Adrenal gland (tissue), 5 donors: ENCODE measurements at regions not wholly inside any gene's neighbourhood (a gene's known extent, or its start where the extent isn't known, plus 50 kb on each side); places are given as distances from the start of the nearest gene placed in this dataset.

ENCODE experiments used
- POLR2A ChIP-seq, 2 donors: fragments of 450-650 bp; IDR thresholded peaks; one replicate each; pipeline ENCODE4 v1.6.1; 2017; ENCODE audit warnings: antibody characterized with exemption in 2 of 2, mild to moderate bottlenecking in 2 of 2, moderate library complexity in 1 of 2
- TF ChIP-seq, protein P1 (sequence below), 6 experiments: fragments of 450-650 bp in 4 of 6; fragments of 200-600 bp in 2 of 6; sonication (generic) in 1 of 6; IDR thresholded peaks; 1 replicate in 5 of 6; 2 replicates in 1 of 6; pipeline versions ENCODE4 v1.5.1 to v1.8.0; 2016 to 2021; ENCODE audit warnings: antibody characterized with exemption in 6 of 6, mild to moderate bottlenecking in 2 of 6, moderate library complexity in 1 of 6
- donor health status: DM: no; HTN: no; CAD: no.

DNA sequence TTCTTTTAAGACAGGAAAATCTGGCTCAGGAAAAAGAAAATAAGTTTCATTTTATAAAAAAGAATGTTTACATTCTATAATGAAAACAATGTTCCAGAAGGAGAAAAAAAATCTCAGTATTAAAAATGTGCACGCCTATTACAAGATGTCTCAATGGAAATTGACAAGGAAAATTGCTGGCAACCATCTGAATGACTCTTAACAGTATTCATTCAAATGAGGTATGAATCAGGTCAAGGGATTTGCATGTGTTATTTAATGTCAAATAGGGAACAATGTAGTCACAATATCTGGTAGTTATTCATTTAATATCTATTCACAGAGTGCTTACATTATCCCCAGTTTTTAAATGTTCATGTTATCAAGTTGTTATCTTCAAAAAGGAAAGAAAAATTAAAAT is 208.4 kb upstream of the TRAM1L1 start:
- TF ChIP-seq, protein P1, sequence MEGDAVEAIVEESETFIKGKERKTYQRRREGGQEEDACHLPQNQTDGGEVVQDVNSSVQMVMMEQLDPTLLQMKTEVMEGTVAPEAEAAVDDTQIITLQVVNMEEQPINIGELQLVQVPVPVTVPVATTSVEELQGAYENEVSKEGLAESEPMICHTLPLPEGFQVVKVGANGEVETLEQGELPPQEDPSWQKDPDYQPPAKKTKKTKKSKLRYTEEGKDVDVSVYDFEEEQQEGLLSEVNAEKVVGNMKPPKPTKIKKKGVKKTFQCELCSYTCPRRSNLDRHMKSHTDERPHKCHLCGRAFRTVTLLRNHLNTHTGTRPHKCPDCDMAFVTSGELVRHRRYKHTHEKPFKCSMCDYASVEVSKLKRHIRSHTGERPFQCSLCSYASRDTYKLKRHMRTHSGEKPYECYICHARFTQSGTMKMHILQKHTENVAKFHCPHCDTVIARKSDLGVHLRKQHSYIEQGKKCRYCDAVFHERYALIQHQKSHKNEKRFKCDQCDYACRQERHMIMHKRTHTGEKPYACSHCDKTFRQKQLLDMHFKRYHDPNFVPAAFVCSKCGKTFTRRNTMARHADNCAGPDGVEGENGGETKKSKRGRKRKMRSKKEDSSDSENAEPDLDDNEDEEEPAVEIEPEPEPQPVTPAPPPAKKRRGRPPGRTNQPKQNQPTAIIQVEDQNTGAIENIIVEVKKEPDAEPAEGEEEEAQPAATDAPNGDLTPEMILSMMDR (IDR thresholded peaks at IDR 0.05): no peak
- no peak for TF ChIP-seq POLR2A (IDR thresholded peaks at IDR 0.05)
